ENCODE measurements at regions not wholly inside any gene's neighbourhood (a gene's known extent, or its start where the extent isn't known, plus 50 kb on each side); places are given as distances from the start of the nearest gene placed in this dataset.

DNA sequence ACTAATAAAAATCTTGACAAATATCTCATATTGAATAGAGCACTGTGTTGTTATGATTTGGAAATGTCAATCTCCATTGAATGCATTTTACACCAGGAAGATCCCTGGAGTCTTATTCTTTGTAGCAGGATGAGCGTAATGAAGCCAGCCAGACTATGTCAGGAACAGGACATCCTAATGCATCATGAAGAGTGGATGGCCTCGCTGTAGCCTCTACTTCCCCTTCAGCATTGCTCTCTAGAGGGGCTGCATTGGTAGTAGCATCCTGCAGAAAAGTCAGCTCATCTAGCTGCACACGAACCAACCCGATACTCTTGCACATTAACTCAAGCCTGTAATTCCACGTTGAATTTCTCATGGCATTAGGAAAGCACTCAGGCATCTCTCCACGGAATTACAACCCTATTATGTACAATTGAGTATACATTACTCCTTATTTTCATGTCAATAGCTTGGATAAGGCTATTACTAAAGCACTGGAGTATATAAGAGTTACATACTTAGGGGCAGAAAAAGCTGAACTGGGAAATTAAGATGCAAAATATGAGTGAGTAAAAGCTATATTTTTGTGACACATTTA, 76.1 kb downstream of the CMPK2 start:
- ATAC-seq = no peak

DNA sequence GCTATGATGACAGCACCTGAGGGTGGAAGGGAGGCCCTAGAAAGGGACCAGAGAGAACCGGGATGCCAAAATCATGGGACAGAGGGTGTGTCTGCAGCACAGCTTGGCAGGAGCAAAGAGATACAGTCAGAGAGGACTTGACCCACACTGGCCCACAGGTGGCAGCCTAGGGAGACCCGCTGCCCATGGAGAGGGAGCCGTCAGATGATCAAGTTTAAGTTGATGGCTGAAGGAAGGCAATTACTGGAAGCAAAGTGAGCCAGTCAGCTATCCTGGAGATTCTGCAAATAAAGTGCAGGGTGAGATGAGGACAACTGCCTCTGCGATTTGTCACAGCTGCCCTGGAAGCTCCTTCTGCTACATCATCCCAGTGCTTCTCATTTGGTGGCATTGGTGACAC, 74.0 kb downstream of the CMPK2 start:
- peak; percentile 47; the same call in 1 of the 3 replicates for ATAC-seq
- TF ChIP-seq ZNF565 (CRISPR knock-in tag; conservative IDR thresholded peaks at IDR 0.05; ENCODE audit: low read depth) (no peak), ESRRG (CRISPR knock-in tag; IDR thresholded peaks at IDR 0.05) (no peak), ZNF70 (CRISPR knock-in tag; IDR thresholded peaks at IDR 0.05) (no peak), CSDC2 (CRISPR knock-in tag; IDR thresholded peaks at IDR 0.05) (no peak), PPARA (CRISPR knock-in tag; IDR thresholded peaks at IDR 0.05; ENCODE audit: borderline replicate concordance) (no peak), ZC3H10 (CRISPR knock-in tag; IDR thresholded peaks at IDR 0.05) (no peak), ZFP30 (CRISPR knock-in tag; IDR thresholded peaks at IDR 0.05) (no peak)
- TF ChIP-seq, protein P1, sequence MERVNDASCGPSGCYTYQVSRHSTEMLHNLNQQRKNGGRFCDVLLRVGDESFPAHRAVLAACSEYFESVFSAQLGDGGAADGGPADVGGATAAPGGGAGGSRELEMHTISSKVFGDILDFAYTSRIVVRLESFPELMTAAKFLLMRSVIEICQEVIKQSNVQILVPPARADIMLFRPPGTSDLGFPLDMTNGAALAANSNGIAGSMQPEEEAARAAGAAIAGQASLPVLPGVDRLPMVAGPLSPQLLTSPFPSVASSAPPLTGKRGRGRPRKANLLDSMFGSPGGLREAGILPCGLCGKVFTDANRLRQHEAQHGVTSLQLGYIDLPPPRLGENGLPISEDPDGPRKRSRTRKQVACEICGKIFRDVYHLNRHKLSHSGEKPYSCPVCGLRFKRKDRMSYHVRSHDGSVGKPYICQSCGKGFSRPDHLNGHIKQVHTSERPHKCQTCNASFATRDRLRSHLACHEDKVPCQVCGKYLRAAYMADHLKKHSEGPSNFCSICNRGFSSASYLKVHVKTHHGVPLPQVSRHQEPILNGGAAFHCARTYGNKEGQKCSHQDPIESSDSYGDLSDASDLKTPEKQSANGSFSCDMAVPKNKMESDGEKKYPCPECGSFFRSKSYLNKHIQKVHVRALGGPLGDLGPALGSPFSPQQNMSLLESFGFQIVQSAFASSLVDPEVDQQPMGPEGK (CRISPR knock-in tag; IDR thresholded peaks at IDR 0.05; ENCODE audit: borderline replicate concordance) = no peak
- TF ChIP-seq, protein P2, sequence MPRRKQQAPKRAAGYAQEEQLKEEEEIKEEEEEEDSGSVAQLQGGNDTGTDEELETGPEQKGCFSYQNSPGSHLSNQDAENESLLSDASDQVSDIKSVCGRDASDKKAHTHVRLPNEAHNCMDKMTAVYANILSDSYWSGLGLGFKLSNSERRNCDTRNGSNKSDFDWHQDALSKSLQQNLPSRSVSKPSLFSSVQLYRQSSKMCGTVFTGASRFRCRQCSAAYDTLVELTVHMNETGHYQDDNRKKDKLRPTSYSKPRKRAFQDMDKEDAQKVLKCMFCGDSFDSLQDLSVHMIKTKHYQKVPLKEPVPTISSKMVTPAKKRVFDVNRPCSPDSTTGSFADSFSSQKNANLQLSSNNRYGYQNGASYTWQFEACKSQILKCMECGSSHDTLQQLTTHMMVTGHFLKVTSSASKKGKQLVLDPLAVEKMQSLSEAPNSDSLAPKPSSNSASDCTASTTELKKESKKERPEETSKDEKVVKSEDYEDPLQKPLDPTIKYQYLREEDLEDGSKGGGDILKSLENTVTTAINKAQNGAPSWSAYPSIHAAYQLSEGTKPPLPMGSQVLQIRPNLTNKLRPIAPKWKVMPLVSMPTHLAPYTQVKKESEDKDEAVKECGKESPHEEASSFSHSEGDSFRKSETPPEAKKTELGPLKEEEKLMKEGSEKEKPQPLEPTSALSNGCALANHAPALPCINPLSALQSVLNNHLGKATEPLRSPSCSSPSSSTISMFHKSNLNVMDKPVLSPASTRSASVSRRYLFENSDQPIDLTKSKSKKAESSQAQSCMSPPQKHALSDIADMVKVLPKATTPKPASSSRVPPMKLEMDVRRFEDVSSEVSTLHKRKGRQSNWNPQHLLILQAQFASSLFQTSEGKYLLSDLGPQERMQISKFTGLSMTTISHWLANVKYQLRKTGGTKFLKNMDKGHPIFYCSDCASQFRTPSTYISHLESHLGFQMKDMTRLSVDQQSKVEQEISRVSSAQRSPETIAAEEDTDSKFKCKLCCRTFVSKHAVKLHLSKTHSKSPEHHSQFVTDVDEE (CRISPR knock-in tag; IDR thresholded peaks at IDR 0.05) = no peak
- TF ChIP-seq, protein P3, sequence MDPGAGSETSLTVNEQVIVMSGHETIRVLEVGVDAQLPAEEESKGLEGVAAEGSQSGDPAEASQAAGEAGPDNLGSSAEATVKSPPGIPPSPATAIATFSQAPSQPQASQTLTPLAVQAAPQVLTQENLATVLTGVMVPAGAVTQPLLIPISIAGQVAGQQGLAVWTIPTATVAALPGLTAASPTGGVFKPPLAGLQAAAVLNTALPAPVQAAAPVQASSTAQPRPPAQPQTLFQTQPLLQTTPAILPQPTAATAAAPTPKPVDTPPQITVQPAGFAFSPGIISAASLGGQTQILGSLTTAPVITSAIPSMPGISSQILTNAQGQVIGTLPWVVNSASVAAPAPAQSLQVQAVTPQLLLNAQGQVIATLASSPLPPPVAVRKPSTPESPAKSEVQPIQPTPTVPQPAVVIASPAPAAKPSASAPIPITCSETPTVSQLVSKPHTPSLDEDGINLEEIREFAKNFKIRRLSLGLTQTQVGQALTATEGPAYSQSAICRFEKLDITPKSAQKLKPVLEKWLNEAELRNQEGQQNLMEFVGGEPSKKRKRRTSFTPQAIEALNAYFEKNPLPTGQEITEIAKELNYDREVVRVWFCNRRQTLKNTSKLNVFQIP (CRISPR knock-in tag; IDR thresholded peaks at IDR 0.05; ENCODE audit: borderline replicate concordance, low read depth) = no peak
- TF ChIP-seq, protein P4, sequence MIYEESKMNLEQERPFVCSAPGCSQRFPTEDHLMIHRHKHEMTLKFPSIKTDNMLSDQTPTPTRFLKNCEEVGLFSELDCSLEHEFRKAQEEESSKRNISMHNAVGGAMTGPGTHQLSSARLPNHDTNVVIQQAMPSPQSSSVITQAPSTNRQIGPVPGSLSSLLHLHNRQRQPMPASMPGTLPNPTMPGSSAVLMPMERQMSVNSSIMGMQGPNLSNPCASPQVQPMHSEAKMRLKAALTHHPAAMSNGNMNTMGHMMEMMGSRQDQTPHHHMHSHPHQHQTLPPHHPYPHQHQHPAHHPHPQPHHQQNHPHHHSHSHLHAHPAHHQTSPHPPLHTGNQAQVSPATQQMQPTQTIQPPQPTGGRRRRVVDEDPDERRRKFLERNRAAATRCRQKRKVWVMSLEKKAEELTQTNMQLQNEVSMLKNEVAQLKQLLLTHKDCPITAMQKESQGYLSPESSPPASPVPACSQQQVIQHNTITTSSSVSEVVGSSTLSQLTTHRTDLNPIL (CRISPR knock-in tag; IDR thresholded peaks at IDR 0.05; ENCODE audit: low read depth) = no peak

More for the DNA sequence above, 76.1 kb downstream of the CMPK2 start:
- TF ChIP-seq ARNTL (CRISPR knock-in tag; IDR thresholded peaks at IDR 0.05; ENCODE audit: borderline replicate concordance, low read depth) (no peak), OSR1 (CRISPR knock-in tag; IDR thresholded peaks at IDR 0.05) (no peak), PPARA (CRISPR knock-in tag; IDR thresholded peaks at IDR 0.05; ENCODE audit: borderline replicate concordance) (no peak), ZNF565 (CRISPR knock-in tag; conservative IDR thresholded peaks at IDR 0.05; ENCODE audit: low read depth) (no peak)
- TF ChIP-seq, protein P5, sequence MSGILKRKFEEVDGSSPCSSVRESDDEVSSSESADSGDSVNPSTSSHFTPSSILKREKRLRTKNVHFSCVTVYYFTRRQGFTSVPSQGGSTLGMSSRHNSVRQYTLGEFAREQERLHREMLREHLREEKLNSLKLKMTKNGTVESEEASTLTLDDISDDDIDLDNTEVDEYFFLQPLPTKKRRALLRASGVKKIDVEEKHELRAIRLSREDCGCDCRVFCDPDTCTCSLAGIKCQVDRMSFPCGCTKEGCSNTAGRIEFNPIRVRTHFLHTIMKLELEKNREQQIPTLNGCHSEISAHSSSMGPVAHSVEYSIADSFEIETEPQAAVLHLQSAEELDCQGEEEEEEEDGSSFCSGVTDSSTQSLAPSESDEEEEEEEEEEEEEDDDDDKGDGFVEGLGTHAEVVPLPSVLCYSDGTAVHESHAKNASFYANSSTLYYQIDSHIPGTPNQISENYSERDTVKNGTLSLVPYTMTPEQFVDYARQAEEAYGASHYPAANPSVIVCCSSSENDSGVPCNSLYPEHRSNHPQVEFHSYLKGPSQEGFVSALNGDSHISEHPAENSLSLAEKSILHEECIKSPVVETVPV (CRISPR knock-in tag; IDR thresholded peaks at IDR 0.05) = no peak
- TF ChIP-seq, protein P2 (CRISPR knock-in tag; IDR thresholded peaks at IDR 0.05) = no peak

DNA sequence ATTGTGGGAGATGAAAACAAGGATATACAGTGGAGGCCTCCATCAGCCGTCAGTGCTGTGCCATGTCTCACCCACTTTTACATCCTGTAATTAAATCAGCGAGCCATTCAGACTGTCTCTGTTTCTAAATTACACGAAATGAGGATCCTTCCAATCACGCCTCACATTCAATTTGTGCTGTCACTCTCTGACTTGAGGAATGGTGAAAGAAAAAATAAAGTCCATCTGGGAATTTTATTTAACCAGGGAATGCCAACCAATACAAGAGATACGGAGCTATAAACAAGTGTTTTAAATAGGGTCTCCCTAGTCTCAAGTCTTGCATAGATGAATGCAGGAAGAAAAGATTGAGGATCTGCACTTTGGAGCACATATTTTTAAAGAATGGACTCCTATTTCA, 72.8 kb downstream of the CMPK2 start:
- no peak for TF ChIP-seq OSR1 (CRISPR knock-in tag; IDR thresholded peaks at IDR 0.05)
- TF ChIP-seq, protein P2 (CRISPR knock-in tag; IDR thresholded peaks at IDR 0.05) = no peak
- TF ChIP-seq, protein P1 (CRISPR knock-in tag; IDR thresholded peaks at IDR 0.05; ENCODE audit: borderline replicate concordance) = no peak
- TF ChIP-seq, protein P5 (CRISPR knock-in tag; IDR thresholded peaks at IDR 0.05) = no peak

More for the DNA sequence above, 72.8 kb downstream of the CMPK2 start:
- ATAC-seq = no peak

Measured in SK-N-SH treated with all-trans-retinoic acid at 6 μM for 48 hours (cell line).